AG09309 (cell line): ENCODE measurements at regions not wholly inside any gene's neighbourhood (a gene's known extent, or its start where the extent isn't known, plus 50 kb on each side); places are given as distances from the start of the nearest gene placed in this dataset.

Experiments used
- DNase-seq: peaks from one replicate; pipeline ENCODE4 v3.0.0-alpha.2; 2010; ENCODE audit warnings: low read depth
- H3K4me3 ChIP-seq: 2 replicates; pipeline ENCODE4 v1.5.1; 2011; ENCODE audit warnings: mild to moderate bottlenecking, low read depth, low read length, moderate library complexity; ENCODE audit not compliant: control insufficient read depth
- CTCF ChIP-seq: IDR thresholded peaks from 2 replicates; pipeline ENCODE4 v1.5.1; 2011; ENCODE audit warnings: mild to moderate bottlenecking, low read depth, low read length, inconsistent platforms; ENCODE audit not compliant: insufficient read depth, control insufficient read depth; ENCODE audit errors: missing control alignments

DNA sequence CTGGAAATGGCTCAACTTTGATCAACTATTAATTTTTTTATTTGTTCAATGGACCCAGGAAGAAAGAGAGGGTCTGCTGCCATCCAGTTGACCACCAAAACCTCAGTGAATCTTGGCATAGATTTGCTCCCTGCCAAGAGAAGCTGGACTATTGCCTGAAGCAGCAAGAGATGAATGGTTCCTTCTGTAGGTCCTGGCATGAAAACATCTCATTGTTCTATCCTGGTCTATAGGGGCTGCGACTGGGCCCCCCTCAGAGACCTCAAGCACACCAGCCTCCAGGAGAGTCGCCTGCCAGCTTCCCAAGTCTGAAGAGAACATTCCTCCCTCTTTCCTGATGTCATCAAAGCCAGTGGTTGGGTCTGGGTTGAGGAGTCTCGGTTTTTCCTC, 204.9 kb downstream of the TMX1 start:
- TF ChIP-seq CTCF: no peak
- no peak for DNase-seq
- no peak overlapping the region for H3K4me3 ChIP-seq

GRCh38 chr14:51446771-51447170, 204.9 kb upstream of the FRMD6 start:
- no peak overlapping the region for H3K4me3 ChIP-seq
- DNase-seq: no peak
- no peak for TF ChIP-seq CTCF

- TF ChIP-seq CTCF: no peak
- no peak overlapping the region for H3K4me3 ChIP-seq
- DNase-seq: no peak
Measured at GRCh38 chr14:51447411-51447810, 204.3 kb upstream of the FRMD6 start.

- no peak overlapping the region for H3K4me3 ChIP-seq
- peak; percentile 55 for DNase-seq
- TF ChIP-seq CTCF: no peak
Measured at GRCh38 chr14:51448831-51449670, 202.7 kb upstream of the FRMD6 start.

DNA sequence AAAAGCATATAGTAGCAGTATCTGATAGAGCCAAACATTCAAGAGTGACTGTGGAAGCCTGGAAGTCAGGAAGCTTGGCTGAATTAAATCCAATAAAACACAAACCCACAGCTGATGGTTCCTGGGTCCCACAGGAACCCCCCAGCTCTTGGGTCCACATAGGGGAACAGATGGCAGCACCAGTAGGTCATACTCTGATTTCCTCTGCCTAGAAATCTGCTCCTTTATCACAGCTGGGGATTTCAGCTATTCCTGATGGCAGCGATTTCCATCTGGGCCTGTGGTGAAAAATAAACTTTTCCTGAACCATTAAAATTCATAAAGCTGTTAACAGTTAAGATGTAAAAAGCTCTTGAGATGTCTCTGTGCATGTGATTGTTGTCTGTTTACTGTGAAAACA, 202.0 kb upstream of the FRMD6 start:
- H3K4me3 ChIP-seq: no peak overlapping the region
- no peak for DNase-seq
- TF ChIP-seq CTCF: no peak

- TF ChIP-seq CTCF: no peak
- DNase-seq: no peak
- H3K4me3 ChIP-seq: no peak overlapping the region
Measured at GRCh38 chr14:51451561-51451960, 200.1 kb upstream of the FRMD6 start.
